GM19452 (cell line): ENCODE measurements at regions not wholly inside any gene's neighbourhood (a gene's known extent, or its start where the extent isn't known, plus 50 kb on each side); places are given as distances from the start of the nearest gene placed in this dataset.
"Not testable (repeated sequence)": the region's sequence is repeated elsewhere in the genome, so short reads cannot be mapped to it uniquely, and the experiment has no call there.

Source experiments
- ATAC-seq: cut with Tn5 transposase; IDR thresholded peaks from one replicate; pipeline ENCODE4 v1.9.1; 2021; ENCODE audit not compliant: unreplicated experiment

DNA sequence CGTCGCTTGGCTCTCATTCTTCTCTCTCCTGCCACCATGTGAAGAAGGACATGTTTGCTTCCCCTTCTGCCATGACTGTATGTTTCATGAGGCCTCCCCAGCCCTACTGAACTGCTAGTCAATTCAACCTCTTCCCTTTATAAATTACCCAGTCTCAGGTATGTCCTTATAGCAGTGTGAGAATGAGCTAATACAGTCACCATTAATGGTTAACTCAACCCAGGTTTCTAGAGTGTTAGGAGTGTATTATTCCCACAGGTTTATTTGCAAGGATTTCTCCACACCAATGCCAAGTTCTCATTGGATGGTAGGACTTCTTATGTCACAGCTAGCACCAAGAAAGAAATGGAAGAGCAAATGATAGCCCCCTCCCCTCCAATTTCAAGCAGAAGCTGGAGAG, 71.9 kb downstream of the DYNAP start:
- no peak for ATAC-seq

DNA sequence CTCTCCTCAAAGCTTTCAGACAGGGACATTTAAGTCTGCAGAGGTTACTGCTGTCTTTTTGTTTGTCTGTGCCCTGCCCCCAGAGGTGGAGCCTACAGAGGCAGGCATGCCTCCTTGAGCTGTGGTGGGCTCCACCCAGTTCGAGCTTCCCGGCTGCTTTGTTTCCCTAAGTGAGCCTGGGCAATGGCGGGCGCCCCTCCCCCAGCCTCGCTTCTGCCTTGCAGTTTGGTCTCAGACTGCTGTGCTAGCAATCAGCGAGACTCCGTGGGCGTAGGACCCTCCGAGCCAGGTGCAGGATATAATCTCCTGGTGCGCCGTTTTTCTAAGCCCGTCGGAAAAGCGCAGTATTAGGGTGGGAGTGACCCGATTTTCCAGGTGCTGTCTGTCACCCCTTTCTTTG, 78.7 kb downstream of the DYNAP start:
- not testable (repeated sequence) for ATAC-seq

DNA sequence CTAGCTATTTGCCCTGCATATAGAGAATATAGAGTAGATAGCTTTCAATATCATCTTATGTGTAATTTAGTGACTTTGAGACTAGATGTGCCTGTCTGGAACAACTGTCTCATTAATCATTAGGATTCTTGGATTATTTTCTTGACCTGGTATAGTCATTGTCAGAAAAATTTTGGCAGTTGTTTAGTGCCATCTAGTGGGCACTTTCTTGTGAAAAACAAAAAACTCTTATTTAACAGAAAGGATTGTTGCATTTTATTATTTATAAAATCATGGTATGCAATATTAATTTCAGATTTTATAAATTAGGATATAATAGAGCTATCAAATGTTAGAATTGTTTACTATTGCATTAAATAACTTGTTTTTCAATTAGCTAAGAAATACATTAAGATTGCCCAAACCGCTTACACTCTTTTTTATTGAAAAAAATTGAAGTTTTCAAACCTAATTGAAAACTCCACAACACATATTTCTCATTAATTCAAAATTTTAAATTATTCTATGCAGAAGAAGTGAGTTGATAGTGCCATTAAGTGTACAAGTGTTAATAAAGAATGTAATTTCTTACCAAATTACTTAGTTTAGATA, 80.3 kb downstream of the DYNAP start:
- no peak for ATAC-seq

DNA sequence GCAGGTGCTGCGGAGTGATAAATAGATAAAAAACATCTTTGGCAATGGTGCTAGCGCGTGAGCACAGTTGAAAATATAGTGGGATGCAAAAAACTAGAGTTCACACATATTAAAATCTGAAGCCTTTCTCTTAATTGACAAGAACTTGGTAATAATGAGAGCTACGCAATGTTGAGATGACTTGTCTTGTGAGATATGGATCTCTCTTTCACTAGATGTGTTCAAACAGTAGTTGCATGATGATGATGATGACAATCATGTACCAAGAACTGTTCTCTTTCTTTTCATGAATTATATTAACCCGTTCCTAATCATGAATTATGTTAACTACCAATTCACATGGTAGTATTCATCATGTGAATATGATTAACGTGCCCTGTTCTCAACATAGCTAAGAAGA, 81.1 kb downstream of the DYNAP start:
- ATAC-seq: no peak

DNA sequence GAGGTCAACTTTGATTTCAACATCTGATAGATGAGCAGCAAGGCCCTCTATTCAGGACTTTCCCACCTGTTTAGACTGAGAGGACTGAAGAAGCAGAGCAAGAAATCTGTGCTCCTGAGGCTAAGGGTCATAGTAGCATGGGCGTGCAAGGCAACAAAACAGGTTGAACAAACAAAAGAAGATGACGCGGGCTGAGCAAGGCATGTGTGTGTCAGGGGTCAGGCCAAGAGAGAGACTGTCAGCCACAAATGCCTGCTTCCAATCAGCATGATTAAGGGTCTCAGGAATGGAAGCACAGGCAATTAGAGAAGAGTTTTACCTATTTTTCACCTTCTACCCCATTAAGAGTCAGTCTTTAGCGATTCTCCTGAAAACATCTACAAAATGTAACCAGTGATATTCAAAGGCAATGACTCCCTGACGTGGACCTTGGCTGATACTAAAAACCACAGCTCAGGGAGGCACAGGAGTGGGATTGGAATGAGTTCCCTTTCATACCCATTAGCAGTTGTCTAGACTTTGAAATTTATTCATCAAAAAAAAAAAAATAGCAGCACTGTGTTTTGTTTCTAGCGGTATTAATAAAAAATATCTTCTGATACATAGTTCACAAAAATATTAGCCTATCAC, 81.9 kb downstream of the DYNAP start:
- no peak for ATAC-seq

DNA sequence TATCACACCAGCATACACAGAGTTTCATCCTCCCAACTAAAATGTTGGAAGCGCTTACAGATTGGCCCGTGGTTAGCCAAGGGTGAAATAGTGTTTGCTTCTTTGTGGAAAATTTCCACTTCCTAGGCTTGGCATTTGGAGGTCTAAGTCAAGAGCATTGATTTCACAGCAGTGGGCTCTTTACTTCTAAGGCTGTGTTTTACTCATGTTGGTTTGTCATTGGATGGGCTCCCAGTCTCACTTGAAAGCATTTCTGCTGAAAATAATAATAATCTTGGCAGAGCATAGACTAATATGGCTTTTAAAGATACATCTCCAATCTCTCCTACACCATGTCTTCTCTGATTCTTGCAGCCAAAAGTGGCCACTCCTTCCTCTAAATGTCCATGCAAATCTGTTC, 82.9 kb downstream of the DYNAP start:
- no peak for ATAC-seq

DNA sequence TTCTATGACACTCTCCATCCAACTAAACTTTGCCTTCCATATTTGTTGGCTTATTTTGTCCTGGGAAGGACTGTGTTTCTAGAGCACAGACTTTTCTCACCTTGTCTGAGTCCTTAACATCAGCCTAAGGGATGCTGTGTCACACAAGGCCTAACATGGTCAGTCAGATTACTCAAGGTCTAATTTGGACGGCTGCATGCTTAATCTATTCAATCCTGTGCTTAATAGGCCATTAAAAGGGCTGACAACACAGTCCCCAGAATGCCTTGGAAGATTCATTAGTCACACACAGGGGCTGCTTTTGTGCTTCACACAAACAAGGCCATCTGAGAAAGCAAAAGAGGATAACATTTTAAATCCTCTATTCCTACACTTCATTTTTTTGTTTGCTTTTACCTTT, 84.0 kb downstream of the DYNAP start:
- ATAC-seq: no peak

DNA sequence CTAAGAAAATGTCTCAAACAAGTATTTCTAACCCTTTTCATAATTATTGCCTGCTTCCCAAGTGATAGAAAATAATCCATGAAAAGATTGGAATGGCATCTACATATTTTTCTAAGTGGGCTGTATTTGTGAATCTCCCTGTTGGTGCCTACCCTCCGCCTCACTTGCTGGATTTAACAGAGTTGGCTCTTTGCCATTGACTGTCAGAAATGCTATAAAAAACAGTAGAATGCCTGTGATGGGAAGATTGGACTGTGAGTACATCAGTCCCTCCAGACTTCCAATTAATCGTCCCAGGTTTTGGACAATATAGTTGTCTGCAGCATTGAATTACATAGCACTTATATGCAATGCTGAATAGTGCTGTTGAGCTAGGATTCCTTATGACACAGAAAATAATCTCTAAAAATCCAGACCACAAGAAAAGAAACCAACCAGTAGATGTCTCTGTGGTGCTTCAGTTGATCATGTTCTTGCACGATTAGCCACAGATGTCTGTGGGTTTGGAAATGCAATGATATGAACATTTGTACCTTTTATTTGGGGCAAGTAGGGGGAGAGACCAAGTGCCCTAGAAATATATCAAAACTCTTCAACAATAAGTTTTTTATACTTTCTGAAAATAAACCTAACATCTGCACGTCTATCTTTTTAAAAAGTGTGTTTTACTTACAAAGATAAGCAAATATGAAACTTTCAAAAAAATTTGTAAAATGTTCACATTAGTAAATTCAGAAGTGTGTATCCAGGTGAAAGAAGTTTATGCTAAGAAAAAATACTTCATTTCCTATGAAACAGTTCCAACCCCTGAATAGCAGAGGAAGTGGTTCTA, 88.5 kb downstream of the DYNAP start:
- ATAC-seq: no peak

DNA sequence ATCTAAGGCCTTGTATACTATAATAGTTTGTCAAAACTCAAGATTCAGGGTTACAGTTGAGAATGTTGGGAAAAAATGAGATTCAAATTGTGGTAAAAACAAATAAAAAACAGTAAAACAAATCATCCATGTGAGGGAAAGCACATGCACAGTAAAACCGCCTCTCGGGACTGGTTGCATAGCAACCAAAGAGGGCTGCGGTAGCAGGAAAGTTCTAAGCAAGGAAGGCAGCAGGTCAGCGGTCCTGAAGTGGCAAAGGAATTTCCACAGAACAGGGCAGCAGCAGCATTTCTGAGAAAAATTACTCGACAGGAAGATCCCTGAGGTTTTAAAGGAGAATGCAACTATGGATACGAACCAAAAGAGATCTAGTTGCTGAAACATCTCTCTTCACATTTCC, 93.7 kb downstream of the DYNAP start:
- ATAC-seq: no peak

DNA sequence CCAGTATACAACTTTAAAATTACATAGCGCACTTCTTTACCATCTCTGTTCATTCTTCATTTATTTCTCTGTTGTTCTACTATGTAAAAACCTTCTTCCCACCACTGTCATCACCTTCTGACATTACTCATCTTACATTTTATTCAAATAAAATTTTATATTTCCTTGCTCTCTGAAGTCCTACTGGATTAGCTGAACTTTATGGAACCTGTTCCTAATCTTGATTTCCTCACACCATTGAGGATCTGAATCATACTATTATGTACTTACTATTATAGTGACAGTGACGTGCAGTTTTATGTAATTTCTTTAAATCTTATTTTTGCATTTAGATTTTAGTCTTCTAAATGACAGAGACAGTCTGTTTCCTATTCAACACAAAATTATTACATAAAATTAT, 98.3 kb downstream of the DYNAP start:
- no peak for ATAC-seq

DNA sequence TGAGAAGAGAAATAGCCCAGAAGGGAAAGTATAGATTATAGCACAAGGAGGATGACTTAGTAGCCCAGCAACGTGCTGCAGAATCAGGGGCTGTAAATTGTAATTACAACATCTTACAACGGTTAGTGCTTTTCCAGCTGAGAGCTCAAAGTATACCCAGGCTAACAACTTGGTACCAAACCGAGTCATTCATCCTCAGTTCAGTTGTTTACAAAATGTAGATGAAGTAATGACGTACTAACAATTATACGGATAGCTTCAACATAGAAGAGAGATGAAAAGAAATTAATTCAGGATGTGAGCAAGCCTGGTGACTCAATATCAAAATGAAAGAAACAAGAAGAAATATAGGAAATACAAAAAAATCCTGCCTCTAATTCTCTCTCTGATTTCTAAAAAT, 99.2 kb downstream of the DYNAP start:
- no peak for ATAC-seq

DNA sequence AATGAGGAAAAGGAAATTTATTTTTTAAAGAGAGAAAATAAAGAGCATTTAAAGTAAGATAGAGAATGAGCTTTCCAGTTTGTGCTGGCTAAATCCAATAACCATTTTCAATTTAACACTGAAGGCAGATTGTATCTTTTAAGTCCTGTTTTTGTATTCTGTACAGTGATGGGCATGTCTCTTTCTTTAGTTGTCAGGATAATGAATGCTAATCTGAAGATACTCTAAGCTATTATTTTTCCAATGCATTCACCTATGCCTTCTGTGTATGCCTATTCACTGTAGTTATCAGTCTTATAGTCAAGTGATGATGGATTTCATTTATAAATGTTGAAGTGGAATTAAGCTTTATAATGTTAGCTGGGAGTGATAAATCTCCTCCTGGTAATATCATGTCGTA, 101.4 kb downstream of the DYNAP start:
- ATAC-seq: no peak

DNA sequence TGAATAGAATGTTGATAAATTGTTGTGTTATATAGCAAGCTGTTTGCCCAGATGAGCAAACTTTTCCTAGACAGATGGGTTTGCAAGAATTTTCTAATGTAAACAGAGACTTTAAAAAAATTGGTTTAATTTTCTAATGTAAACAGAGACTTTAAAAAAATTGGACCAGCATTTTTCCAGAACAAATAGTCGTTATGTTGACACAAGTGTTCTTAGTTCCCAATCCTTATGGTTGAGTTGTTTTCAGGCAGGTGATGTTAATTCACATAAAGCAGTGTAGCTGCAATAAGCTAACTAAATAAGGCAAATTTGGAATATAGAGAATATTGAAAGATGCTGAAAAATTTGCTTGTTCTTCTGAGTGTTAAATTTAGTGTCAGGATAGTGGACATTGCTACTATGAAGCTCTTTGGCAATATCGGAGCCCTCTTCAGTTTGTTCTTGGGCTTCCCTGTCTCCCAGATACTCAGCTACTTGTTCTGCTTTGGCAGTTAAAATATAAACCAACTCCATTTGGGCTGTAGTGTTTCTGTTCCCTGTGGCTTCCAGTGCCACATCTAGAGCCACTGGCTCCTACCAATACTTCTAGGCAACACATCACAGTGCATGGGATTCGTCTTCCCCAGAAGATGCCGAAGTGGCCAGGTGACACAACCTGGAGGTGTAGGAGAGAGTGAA, 105.7 kb downstream of the DYNAP start:
- ATAC-seq: no peak

DNA sequence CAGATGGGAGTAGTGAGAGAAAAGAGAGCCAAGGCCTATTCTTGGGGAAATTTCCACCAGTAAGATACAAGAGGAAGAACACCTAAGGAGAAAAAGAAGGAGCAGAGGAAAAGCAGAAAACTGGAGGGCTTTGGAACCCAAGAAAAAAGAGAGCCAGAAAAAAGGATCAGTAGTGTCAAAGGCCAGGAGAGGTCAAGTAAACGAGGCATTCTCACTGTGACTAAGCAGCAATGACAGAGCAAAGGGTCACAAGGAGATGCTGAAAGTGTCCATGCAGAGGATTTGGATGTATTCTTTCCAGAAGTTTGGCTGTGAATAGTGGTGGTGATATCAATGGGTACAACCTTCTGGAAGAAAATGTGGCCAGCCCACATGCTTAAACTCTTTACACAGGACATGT, 109.5 kb downstream of the DYNAP start:
- ATAC-seq: no peak

DNA sequence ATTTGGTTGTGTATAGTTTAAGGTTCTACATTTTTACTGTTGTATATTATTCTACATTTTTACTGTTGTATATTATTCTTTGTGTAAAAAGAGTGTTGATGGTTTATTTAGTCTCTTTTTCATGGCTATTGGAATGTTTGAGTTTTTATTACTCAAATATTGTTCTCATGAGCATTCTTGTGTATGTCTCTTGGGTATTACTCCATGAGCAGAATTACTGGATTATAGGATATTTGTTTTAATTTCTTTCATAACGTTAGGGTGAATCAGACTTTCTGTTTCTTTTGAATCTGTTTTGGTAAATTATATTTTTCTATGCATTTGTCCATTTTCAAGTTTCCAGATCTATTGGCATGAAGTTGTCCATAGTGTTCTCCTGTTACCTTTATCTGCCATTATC, 111.6 kb downstream of the DYNAP start:
- no peak for ATAC-seq

DNA sequence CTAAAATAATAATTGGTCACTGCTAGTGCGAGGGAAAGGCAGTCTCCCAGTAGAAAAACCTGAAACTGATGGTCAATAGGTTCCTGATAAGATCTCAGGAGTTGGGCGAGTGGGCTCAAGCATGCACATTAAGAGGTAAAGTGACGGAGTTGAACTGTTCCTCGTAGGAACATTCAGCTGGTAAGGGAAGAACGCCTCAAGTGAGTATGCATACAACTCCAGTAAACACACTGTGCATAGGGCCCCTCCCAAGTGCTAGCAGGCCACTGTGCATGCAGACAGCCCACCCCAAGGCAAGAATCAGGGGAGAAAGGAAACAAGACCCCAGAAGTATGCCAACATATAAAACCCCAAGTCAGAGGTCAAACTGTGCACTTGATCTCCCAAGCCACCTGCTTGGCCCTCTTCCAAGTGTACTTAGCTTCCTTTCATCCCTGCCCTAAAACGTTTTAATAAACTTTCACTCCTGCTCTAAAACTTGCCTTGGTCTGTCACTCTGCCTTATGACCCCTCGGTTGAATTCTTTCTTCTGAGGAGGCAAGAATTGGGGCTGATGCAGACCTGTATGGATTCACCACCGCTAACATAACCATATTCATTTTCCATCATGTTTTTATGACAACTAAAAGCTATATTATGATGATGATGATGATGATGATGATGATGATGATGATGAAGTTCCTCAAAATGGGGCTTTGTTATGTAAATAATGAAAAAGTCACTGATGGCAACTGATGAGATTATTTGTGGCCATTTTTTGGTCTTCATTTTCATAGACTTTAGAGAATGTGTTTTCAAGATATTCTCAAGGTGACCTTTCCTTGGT, 118.0 kb upstream of the RAB27B start:
- no peak for ATAC-seq

DNA sequence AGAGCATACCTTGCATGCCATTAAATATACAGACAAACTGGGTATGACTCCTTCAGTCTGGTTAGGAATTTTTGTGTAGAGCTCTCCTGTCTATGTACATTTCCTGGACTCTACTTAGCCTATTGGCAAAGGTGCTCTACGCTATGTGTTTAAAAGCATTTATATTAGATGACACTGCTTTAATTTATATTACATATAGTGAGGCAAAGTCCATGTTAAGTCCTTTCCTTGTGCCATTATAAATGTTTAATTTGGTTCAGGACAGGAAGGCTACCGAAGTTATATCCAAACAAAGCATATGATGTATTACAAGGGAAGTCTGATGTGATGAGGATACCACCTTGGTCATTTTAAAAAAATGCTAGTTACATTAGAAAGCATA, 117.4 kb upstream of the RAB27B start:
- ATAC-seq: no peak

DNA sequence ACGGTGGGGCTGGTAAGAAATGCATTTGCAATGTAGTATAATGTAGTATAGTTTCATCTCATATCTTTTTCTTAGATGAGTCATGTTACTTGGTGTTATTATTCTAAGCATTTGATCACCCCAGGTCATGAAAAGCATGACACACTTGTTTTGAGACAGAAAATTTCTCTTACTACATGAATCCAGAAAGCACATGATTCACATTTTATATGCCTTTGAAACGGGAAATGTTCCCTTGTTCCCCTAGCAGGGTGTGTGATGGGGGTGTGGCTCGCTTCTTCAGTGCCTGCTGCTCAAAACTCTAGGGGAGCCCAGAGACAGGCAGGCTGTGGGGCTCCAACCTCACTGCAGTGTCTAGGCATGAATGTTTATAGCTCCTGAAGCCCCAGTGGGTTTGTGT, 116.0 kb upstream of the RAB27B start:
- no peak for ATAC-seq

DNA sequence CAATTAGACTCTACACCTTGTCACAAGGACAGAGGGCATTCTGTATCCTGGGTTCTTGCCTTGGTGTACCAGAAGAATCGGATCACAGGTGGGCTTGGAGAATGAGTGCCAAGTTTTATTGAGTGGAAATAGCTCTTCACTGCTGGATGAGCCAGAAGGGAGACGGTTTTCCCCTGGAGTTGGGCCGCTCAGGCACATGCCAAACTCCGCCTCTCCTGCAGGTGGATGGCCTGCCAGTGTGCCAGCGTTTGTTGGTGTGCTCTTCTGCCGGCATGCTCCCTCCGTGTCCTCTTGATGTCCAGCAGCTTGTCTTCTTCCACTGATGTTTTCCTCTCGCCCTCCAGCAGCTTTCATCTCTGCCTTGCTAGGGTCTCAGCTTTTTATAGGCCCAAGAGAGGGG, 115.5 kb upstream of the RAB27B start:
- no peak for ATAC-seq

DNA sequence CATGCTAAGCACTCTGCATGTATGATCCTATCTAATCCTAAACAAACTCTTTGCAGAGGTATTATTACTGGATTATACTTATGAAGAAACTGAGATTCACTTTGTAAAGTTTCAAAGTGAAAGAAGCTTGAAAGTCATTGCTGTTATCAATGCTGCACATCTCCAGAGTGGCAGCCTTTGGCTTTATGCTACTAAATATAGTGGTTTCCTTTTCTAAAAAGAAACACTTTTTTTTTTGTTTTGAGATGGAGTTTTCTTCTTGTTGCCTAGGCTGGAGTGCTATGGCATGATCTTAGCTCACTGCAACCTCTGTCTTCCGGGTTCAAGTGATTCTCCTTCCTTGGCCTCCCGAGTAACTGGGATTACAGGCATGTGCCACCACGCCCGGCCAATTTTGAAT, 114.9 kb upstream of the RAB27B start:
- no peak for ATAC-seq

DNA sequence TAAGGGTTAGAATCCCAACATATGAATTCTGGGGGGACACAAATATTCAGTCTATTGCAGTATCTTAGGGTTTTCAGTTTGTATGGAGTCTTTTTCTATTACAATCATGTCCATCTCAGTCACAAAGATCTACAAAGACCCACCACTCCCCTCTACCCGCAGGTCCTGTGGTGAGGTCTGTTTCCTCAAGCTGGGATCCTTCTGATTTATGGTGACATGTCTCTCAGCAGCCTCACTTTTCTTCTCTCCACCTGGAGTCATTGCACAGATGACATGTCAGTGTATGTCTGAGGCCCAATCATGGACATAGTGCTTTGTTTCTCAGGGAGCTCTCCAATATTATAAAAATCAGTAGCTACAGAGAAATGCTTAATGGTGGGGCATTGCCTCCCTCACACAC, 113.4 kb upstream of the RAB27B start:
- no peak for ATAC-seq
